K562 (cell line): ENCODE measurements at regions not wholly inside any gene's neighbourhood (a gene's known extent, or its start where the extent isn't known, plus 50 kb on each side); places are given as distances from the start of the nearest gene placed in this dataset.

Source experiments
- ATAC-seq: fragments of 200-7000 bp; cut with Tn5 transposase; 3 replicates; pipeline ENCODE4 v1.9.1; 2020; ENCODE audit warnings: moderate library complexity
- BruUV-seq: library from RNA; stranded (reverse); fragments of 400-500 nt; replicated peaks from 2 replicates; lab custom pipeline; 2021; lab: Mats Ljungman, UMichigan
- CTCF ChIA-PET: fragments of 300-600 bp; formaldehyde crosslinking; extraction: SDS; loops from one replicate; lab custom pipeline; 2021; ENCODE audit warnings: low intra/inter-chr PET ratio; lab: Yijun Ruan, JAX
- POLR2A ChIA-PET: fragments of 300-600, 350-650 bp; sonication (Branson Sonifier 250); formaldehyde crosslinking; extraction: SDS; loops from one replicate; lab custom pipeline; 2021; ENCODE audit warnings: antibody characterized with exemption, inconsistent platforms; lab: Yijun Ruan, JAX
- DNase-seq, 4 experiments: peaks; one replicate each; pipeline versions ENCODE4 v3.0.0 to v3.0.0-alpha.2; 2011 to 2018; ENCODE audit warnings: low spot score in 3 of 4, mixed read lengths in 3 of 4; ENCODE audit errors: extremely low read depth in 1 of 4
- FAIRE-seq: peaks from 2 replicates; lab custom pipeline; 2011; peaks lifted over from hg19 to GRCh38; lab: Jason Lieb, UNC
- H2AFZ ChIP-seq: 2 replicates; pipeline ENCODE4 v1.6.0; 2011; ENCODE audit warnings: low read depth, low read length, control low read depth, inconsistent platforms
- H3K27ac ChIP-seq: fragments of 200-600 bp; 3 replicates; pipeline ENCODE4 v1.8.0; 2011; ENCODE audit warnings: low read depth, mild to moderate bottlenecking, control low read depth, inconsistent platforms, low read length, moderate library complexity, mixed read lengths; ENCODE audit errors: extremely low read depth
- H3K27me3 ChIP-seq, 2 experiments: fragments of 300-600 bp in 1 of 2; 2 replicates in 1 of 2; 3 replicates in 1 of 2; pipeline versions ENCODE4 v1.6.0 to v1.8.0; 2011; ENCODE audit warnings: inconsistent platforms in 2 of 2, low read length in 2 of 2, mild to moderate bottlenecking in 1 of 2, mixed read lengths in 1 of 2, moderate library complexity in 1 of 2; ENCODE audit not compliant: control insufficient read depth in 2 of 2, insufficient read depth in 2 of 2
- H3K36me3 ChIP-seq: fragments of 300-600 bp; 3 replicates; pipeline ENCODE4 v1.8.0; 2011; ENCODE audit warnings: mild to moderate bottlenecking, low read length, inconsistent platforms; ENCODE audit not compliant: control insufficient read depth, insufficient read depth
- H3K4me1 ChIP-seq, 2 experiments: fragments of 200-600 bp in 1 of 2; replicated peaks in 1 of 2; 2 replicates in 1 of 2; 3 replicates in 1 of 2; pipeline versions ENCODE4 v1.5.1 to v1.8.0; 2011; ENCODE audit warnings: inconsistent platforms in 2 of 2, low read length in 2 of 2, mild to moderate bottlenecking in 1 of 2, mixed read lengths in 1 of 2, moderate library complexity in 1 of 2; ENCODE audit not compliant: control insufficient read depth in 2 of 2, insufficient read depth in 2 of 2
- H3K4me2 ChIP-seq: 2 replicates; pipeline ENCODE4 v1.6.1; 2011; ENCODE audit warnings: low read length, control low read depth, inconsistent platforms, mixed read lengths; ENCODE audit not compliant: insufficient read depth
- H3K4me3 ChIP-seq: fragments of 200-600 bp; sonication (generic), shearing (Covaris generic); 2 replicates; pipeline ENCODE4 v1.5.1; 2016; ENCODE audit warnings: control low read depth, inconsistent platforms
- H3K79me2 ChIP-seq: fragments of 200-600 bp; 3 replicates; pipeline ENCODE4 v1.8.0; 2011; ENCODE audit warnings: low read length, inconsistent platforms; ENCODE audit not compliant: control insufficient read depth, insufficient read depth
- H3K9ac ChIP-seq, 2 experiments: 2 replicates each; pipeline versions ENCODE4 v1.6.0 to v1.6.1; 2011; ENCODE audit warnings: low read depth in 2 of 2, low read length in 2 of 2, control low read depth in 1 of 2, inconsistent platforms in 1 of 2, mild to moderate bottlenecking in 1 of 2, mixed read lengths in 1 of 2; ENCODE audit not compliant: insufficient read depth in 1 of 2
- H3K9me1 ChIP-seq: one replicate; pipeline ENCODE4 v1.6.0; 2011; ENCODE audit warnings: inconsistent platforms, mild to moderate bottlenecking, low read length, moderate library complexity; ENCODE audit not compliant: control insufficient read depth, insufficient read depth
- H3K9me3 ChIP-seq: replicated peaks from 2 replicates; pipeline ENCODE4 v1.5.1; 2011; ENCODE audit warnings: low read depth, low read length, inconsistent platforms; ENCODE audit not compliant: control insufficient read depth, insufficient read depth
- H4K20me1 ChIP-seq: replicated peaks from 2 replicates; pipeline ENCODE4 v1.6.1; 2011; ENCODE audit warnings: low read length, inconsistent platforms, mixed read lengths; ENCODE audit not compliant: control insufficient read depth, insufficient read depth
- HINFP ChIP-seq: fragments of 450-650 bp; conservative IDR thresholded peaks from 2 replicates; pipeline ENCODE4 v1.6.1; 2016; ENCODE audit warnings: missing genetic modification characterization, low read depth, mild to moderate bottlenecking, control low read depth, missing compliant biosample characterization
- ZNF280B ChIP-seq: fragments of 250-450 bp; sonication (Bioruptor Pico); IDR thresholded peaks from 2 replicates; pipeline ENCODE4 v1.5.1; 2021; ENCODE audit warnings: mild to moderate bottlenecking
- WGBS: fragments of 100-300 bp; shearing (Covaris generic); methylation state at CpG from one replicate; pipeline ENCODE4 v1.1.6; 2016; ENCODE audit warnings: low coverage, mixed read lengths; ENCODE audit not compliant: insufficient coverage; ENCODE audit errors: missing lambda C conversion rate; 5-methylcytosine and 5-hydroxymethylcytosine counted together
- in situ Hi-C: fragments of 300-500 bp; cut with MboI; formaldehyde crosslinking; loops from 4 replicates; pipeline ENCODE4 v1.15.0; 2018; ENCODE audit warnings: inconsistent platforms, mixed read lengths
- intact Hi-C: fragments of 100-400 bp; cut with micrococcal nuclease; formaldehyde crosslinking; loops from 2 replicates; pipeline ENCODE4 v1.14.2; 2022

DNA sequence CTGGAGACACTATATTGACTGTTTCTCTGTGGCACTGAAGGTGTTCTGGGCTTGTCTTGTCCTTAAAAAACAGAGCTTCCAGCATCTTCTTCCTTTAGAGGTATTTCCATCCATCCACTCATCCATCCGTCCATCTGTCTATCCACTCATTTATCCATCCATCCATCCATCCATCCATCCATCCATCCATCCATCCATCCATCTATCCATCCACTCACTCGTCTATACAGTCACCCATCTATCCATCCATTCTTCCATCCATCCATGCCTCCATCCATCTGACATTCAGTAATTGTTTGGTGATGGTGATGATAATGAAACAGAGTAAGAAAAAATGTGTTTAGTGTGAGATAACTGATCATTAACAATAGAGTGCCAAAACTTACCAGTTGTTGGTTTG is 334.8 kb downstream of the NSG2 start:
- intact Hi-C loops (no loop called here), in situ Hi-C loops (no loop called here)
- no TSS peak for BruUV-seq
- no peaks in the 10 kb centered on the region for H3K79me2 ChIP-seq
- ChIA-PET CTCF (no interaction called here), POLR2A (no interaction called here)
- H3K9me1 ChIP-seq = no peaks in the 10 kb centered on the region
- TF ChIP-seq HINFP (tag) = no peak
- no peak for TF ChIP-seq ZNF280B (CRISPR knock-in tag)
- H3K4me1 ChIP-seq = 0 out of 5 replicates have a peak, but pooled peaks cover 0 to 3% of the 10 kb centered on the region in 2 experiments
- DNase-seq (no peak), FAIRE-seq (no peak), ATAC-seq (no peak)
- H4K20me1 ChIP-seq = no peaks in the 10 kb centered on the region
- 0% methylated on average over 2 of the region's 2 CpGs for WGBS
- H3K36me3 ChIP-seq = no peaks in the 10 kb centered on the region
- H3K27ac ChIP-seq = no peak overlapping the region
- H3K9me3 ChIP-seq = no peaks in the 10 kb centered on the region
- H3K4me2 ChIP-seq = no peak overlapping the region
- H3K27me3 ChIP-seq = peaks cover 0 to 4% of the 10 kb centered on the region in 2 experiments; a peak in 1 of 5 replicates
- H3K9ac ChIP-seq = no peak overlapping the region
- H3K4me3 ChIP-seq = no peak overlapping the region
- no peak overlapping the region for H2AFZ ChIP-seq
